KOPT-K1 (cell line): ENCODE measurements at regions not wholly inside any gene's neighbourhood (a gene's known extent, or its start where the extent isn't known, plus 50 kb on each side); places are given as distances from the start of the nearest gene placed in this dataset.

ENCODE experiments used
- H3K27ac ChIP-seq: fragments of 200-600 bp; sonication (generic); 2 replicates; pipeline ENCODE4 v1.5.1; 2016; ENCODE audit warnings: antibody characterized with exemption, mild to moderate bottlenecking, low read depth, low read length; ENCODE audit not compliant: poor library complexity, severe bottlenecking
- H3K36me3 ChIP-seq: fragments of 200-600 bp; sonication (generic); 2 replicates; pipeline ENCODE4 v1.5.1; 2017; ENCODE audit warnings: antibody characterized with exemption, mild to moderate bottlenecking, low read length, moderate library complexity; ENCODE audit not compliant: insufficient read depth
- H3K9me3 ChIP-seq: fragments of 200-600 bp; sonication (generic); 2 replicates; pipeline ENCODE4 v1.5.1; 2017; ENCODE audit warnings: antibody characterized with exemption, low read length, mild to moderate bottlenecking; ENCODE audit not compliant: insufficient read depth, poor library complexity, severe bottlenecking

- no peaks in the 10 kb centered on the region for H3K36me3 ChIP-seq
- H3K27ac ChIP-seq, result no peak overlapping the region
- no peaks in the 10 kb centered on the region for H3K9me3 ChIP-seq
Measured at GRCh38 chr4:11134705-11135104, 294.0 kb downstream of the HS3ST1 start.

GRCh38 chr4:11133868-11134267, 294.8 kb downstream of the HS3ST1 start:
- Histone ChIP-seq H3K27ac (no peak overlapping the region), H3K9me3 (no peaks in the 10 kb centered on the region), H3K36me3 (no peaks in the 10 kb centered on the region)

GRCh38 chr4:11132478-11132877, 296.2 kb downstream of the HS3ST1 start:
- Histone ChIP-seq H3K27ac (no peak overlapping the region), H3K9me3 (no peaks in the 10 kb centered on the region), H3K36me3 (no peaks in the 10 kb centered on the region)

- Histone ChIP-seq H3K9me3 (no peaks in the 10 kb centered on the region), H3K27ac (no peak overlapping the region), H3K36me3 (no peaks in the 10 kb centered on the region)
Measured at GRCh38 chr4:11131491-11131890, 297.2 kb downstream of the HS3ST1 start.

GRCh38 chr4:11130195-11130970, 298.3 kb downstream of the HS3ST1 start:
- Histone ChIP-seq H3K36me3 (no peaks in the 10 kb centered on the region), H3K27ac (no peak overlapping the region), H3K9me3 (no peaks in the 10 kb centered on the region)

- H3K36me3 ChIP-seq, result no peaks in the 10 kb centered on the region
- H3K27ac ChIP-seq, result no peak overlapping the region
- H3K9me3 ChIP-seq, result no peaks in the 10 kb centered on the region
Measured at GRCh38 chr4:11120435-11120834, 308.3 kb downstream of the HS3ST1 start.

- no peaks in the 10 kb centered on the region for H3K36me3 ChIP-seq
- H3K9me3 ChIP-seq, result no peaks in the 10 kb centered on the region
- H3K27ac ChIP-seq, result no peak overlapping the region
Measured at GRCh38 chr4:11119474-11119873, 309.2 kb downstream of the HS3ST1 start.

- Histone ChIP-seq H3K9me3 (no peaks in the 10 kb centered on the region), H3K36me3 (no peaks in the 10 kb centered on the region), H3K27ac (no peak overlapping the region)
Measured at GRCh38 chr4:11118513-11118912, 310.2 kb downstream of the HS3ST1 start.

- Histone ChIP-seq H3K36me3 (no peaks in the 10 kb centered on the region), H3K27ac (no peak overlapping the region), H3K9me3 (no peaks in the 10 kb centered on the region)
Measured at GRCh38 chr4:11116940-11117339, 311.8 kb downstream of the HS3ST1 start.

GRCh38 chr4:11111876-11112275, 316.8 kb downstream of the HS3ST1 start:
- H3K9me3 ChIP-seq, result no peaks in the 10 kb centered on the region
- no peaks in the 10 kb centered on the region for H3K36me3 ChIP-seq
- H3K27ac ChIP-seq, result no peak overlapping the region

GRCh38 chr4:11111370-11111769, 317.3 kb downstream of the HS3ST1 start:
- H3K36me3 ChIP-seq, result no peaks in the 10 kb centered on the region
- H3K9me3 ChIP-seq, result no peaks in the 10 kb centered on the region
- H3K27ac ChIP-seq, result no peak overlapping the region

- H3K36me3 ChIP-seq, result no peaks in the 10 kb centered on the region
- H3K27ac ChIP-seq, result no peak overlapping the region
Measured at GRCh38 chr4:11106759-11107158, 321.9 kb downstream of the HS3ST1 start.

GRCh38 chr4:11106190-11106589, 322.5 kb downstream of the HS3ST1 start:
- no peak overlapping the region for H3K27ac ChIP-seq
- no peaks in the 10 kb centered on the region for H3K9me3 ChIP-seq
- H3K36me3 ChIP-seq, result no peaks in the 10 kb centered on the region

More at GRCh38 chr4:11106759-11107158, 321.9 kb downstream of the HS3ST1 start:
- H3K9me3 ChIP-seq, result no peaks in the 10 kb centered on the region

- Histone ChIP-seq H3K9me3 (no peaks in the 10 kb centered on the region), H3K36me3 (no peaks in the 10 kb centered on the region)
Measured at GRCh38 chr4:11105715-11106114, 323.0 kb downstream of the HS3ST1 start.

GRCh38 chr4:11098461-11098860, 330.2 kb downstream of the HS3ST1 start:
- Histone ChIP-seq H3K27ac (no peak overlapping the region), H3K36me3 (no peaks in the 10 kb centered on the region), H3K9me3 (no peaks in the 10 kb centered on the region)

More at GRCh38 chr4:11105715-11106114, 323.0 kb downstream of the HS3ST1 start:
- H3K27ac ChIP-seq, result no peak overlapping the region

- Histone ChIP-seq H3K36me3 (no peaks in the 10 kb centered on the region), H3K27ac (no peak overlapping the region), H3K9me3 (no peaks in the 10 kb centered on the region)
Measured at GRCh38 chr4:11097725-11098124, 331.0 kb downstream of the HS3ST1 start.
